Fibroblast of peridontal ligament (primary cell): ENCODE measurements at regions not wholly inside any gene's neighbourhood (a gene's known extent, or its start where the extent isn't known, plus 50 kb on each side); places are given as distances from the start of the nearest gene placed in this dataset.

Source experiments
- DNase-seq: peaks from one replicate; pipeline ENCODE4 v3.0.0-alpha.2; 2010; ENCODE audit errors: extremely low read depth

- DNase-seq = no peak
These were observed 582.6 kb downstream of the MRPL39 start for GRCh38 chr21:25024639-25025038.

- no peak for DNase-seq
These were observed 601.9 kb downstream of the MRPL39 start for GRCh38 chr21:25005388-25005787.

GRCh38 chr21:25002676-25003075 lies 604.6 kb downstream of the MRPL39 start:
- no peak for DNase-seq

- DNase-seq = no peak
These were observed 612.1 kb downstream of the MRPL39 start for GRCh38 chr21:24995216-24995615.

GRCh38 chr21:24994717-24995116 lies 612.6 kb downstream of the MRPL39 start:
- no peak for DNase-seq

GRCh38 chr21:24989516-24989915 lies 617.8 kb downstream of the MRPL39 start:
- DNase-seq = no peak

GRCh38 chr21:24988941-24989340 lies 618.3 kb downstream of the MRPL39 start:
- DNase-seq = no peak

- DNase-seq = no peak
These were observed 631.0 kb downstream of the MRPL39 start for GRCh38 chr21:24976238-24976637.

- DNase-seq = no peak
These were observed 638.2 kb downstream of the MRPL39 start for GRCh38 chr21:24969068-24969467.

- no peak for DNase-seq
These were observed 651.9 kb downstream of the MRPL39 start for GRCh38 chr21:24955275-24955961.

- no peak for DNase-seq
These were observed 659.1 kb downstream of the MRPL39 start for GRCh38 chr21:24948186-24948585.

GRCh38 chr21:24945910-24946309 lies 661.4 kb downstream of the MRPL39 start:
- DNase-seq = no peak

- DNase-seq = no peak
These were observed 665.7 kb downstream of the MRPL39 start for GRCh38 chr21:24941316-24942185.

GRCh38 chr21:24939291-24939690 lies 668.0 kb downstream of the MRPL39 start:
- no peak for DNase-seq

GRCh38 chr21:24938573-24938972 lies 668.7 kb downstream of the MRPL39 start:
- no peak for DNase-seq

GRCh38 chr21:24935991-24936390 lies 671.3 kb downstream of the MRPL39 start:
- no peak for DNase-seq

GRCh38 chr21:24910591-24910990 lies 696.7 kb downstream of the MRPL39 start:
- DNase-seq = no peak

- no peak for DNase-seq
These were observed 703.2 kb downstream of the MRPL39 start for GRCh38 chr21:24903994-24904635.

- no peak for DNase-seq
These were observed 708.1 kb downstream of the MRPL39 start for GRCh38 chr21:24899138-24899537.

- no peak for DNase-seq
These were observed 709.4 kb downstream of the MRPL39 start for GRCh38 chr21:24897883-24898282.

GRCh38 chr21:24896735-24897124 lies 710.6 kb downstream of the MRPL39 start:
- no peak for DNase-seq

GRCh38 chr21:24895885-24896734 lies 711.2 kb downstream of the MRPL39 start:
- no peak for DNase-seq
